NCI-H1930 (cell line): ENCODE measurements at regions not wholly inside any gene's neighbourhood (a gene's known extent, or its start where the extent isn't known, plus 50 kb on each side); places are given as distances from the start of the nearest gene placed in this dataset.

Experiments
- DNase-seq, 2 experiments: peaks; one replicate each; lab custom pipeline; 2025; lab: John Stamatoyannopoulos, UW

- no peak for DNase-seq
These were observed 72.6 kb upstream of the CAPRIN2 start for GRCh38 chr12:30827101-30828066.

DNA sequence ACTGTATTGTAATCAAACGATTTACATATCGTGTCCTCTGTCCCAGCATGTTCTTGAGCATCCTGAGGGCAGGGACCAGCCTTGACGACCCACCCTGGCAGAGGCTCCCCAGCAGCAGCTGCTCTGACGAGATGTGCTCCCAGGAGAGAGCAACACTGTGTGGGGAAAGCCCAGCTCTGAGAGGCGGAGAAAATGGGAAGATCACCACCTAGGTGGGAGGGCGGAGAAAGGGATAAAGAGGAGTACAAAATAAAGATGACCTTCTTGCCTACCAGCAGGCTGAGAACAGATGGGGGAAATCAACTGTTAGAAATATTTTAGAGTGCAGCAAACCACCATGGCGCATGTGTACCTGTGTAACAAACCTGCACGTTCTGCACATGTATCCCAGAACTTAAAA lies 71.5 kb upstream of the CAPRIN2 start:
- DNase-seq = no peak

DNA sequence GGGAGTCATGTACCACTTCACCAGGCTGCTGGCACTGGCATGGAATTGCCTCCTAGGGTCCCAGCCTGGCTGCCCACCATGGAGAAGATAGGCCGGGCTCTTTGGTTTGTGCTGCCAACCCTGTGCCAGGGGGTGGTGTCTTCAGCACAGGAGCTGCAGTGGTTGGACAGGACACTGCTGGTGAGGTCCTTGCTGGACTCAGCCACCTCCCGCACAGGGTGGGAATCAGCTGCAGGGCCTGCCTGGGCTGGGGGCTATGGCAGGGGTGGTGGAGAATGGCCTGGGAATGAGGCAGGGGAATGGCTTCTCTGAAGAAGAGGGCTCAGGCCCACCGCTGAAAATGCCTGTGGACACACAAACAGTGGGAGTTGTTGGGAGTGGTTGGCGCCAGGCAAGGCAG lies 70.6 kb upstream of the CAPRIN2 start:
- no peak for DNase-seq

DNA sequence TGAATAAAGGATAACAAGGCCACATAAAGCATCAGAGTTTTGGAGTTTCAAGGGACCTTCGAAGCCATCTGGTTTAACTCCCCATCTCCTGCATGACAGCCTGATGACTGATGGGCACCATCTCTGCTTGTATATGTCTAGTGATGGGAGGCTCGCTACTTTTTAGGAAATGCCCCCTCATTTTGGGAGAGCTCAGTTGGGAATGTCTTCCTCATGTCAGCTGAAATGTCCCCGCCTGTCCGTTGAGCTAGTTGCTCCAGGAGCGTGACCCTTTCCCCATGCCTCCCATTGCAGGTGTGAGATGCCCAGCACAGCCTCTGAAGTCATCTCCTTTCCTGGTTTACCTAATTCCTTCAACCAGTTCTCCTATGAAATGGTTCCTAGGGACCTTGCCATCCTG lies 69.6 kb upstream of the CAPRIN2 start:
- no peak for DNase-seq

- no peak for DNase-seq
These were observed 69.0 kb upstream of the CAPRIN2 start for GRCh38 chr12:30823764-30824163.

GRCh38 chr12:30823156-30823699 lies 68.5 kb upstream of the CAPRIN2 start:
- no peak for DNase-seq

GRCh38 chr12:30822385-30823155 lies 67.8 kb upstream of the CAPRIN2 start:
- no peak for DNase-seq

DNA sequence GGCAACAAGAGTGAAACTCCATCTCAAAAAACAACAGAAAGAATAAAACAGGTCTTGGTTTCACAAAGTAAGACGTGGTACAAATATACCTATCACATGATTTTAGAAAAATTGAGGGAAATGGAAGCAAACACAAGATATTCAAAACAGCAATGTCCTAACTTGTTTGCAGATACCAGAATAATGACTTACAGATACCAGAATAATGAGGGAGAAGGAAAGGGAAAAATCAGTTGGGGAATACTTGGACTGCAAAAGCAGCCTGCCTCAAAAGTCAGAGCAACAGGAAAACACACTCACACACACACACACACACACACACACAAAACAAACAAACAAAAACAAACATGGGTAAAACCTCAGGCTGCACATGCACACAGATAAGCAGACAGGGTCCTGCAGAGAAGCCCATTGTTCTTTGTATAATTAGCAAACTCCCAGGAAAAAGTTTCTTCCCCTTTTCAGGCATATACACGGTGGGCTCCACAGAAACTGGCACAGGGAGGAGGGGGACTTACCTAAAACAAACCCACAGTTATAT lies 65.7 kb upstream of the CAPRIN2 start:
- DNase-seq = no peak

GRCh38 chr12:30818562-30818961 lies 63.8 kb upstream of the CAPRIN2 start:
- DNase-seq = no peak

- no peak for DNase-seq
These were observed 62.2 kb upstream of the CAPRIN2 start for GRCh38 chr12:30816742-30817465.

- DNase-seq = no peak
These were observed 59.5 kb upstream of the CAPRIN2 start for GRCh38 chr12:30814295-30814655.

- no peak for DNase-seq
These were observed 59.0 kb upstream of the CAPRIN2 start for GRCh38 chr12:30813525-30814294.

- no peak for DNase-seq
These were observed 57.2 kb upstream of the CAPRIN2 start for GRCh38 chr12:30811966-30812365.

GRCh38 chr12:30810918-30811317 lies 56.2 kb upstream of the CAPRIN2 start:
- DNase-seq = no peak

- DNase-seq = no peak
These were observed 52.9 kb upstream of the CAPRIN2 start for GRCh38 chr12:30807695-30808034.

- peak; percentile 29 to 64 for DNase-seq
These were observed 52.4 kb upstream of the CAPRIN2 start for GRCh38 chr12:30806989-30807694.

DNA sequence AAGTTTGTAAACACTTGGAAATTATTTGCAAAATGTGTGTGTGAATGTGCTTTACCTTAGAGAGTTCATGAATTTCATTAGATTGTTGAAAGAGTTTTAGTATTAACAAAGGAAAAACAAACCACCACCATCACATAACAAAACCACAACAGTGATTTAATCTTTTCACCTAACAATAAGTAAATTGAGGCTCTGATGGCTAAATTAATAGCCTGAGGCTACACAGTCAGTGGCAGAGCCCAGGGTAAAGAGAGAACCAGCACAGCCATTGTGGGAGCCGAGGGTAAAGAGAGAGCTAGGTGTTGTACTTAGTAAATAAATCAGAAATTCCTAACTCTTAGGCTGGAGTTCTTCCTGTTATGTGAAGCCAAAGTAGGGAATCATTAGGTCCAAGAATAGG lies 51.2 kb upstream of the CAPRIN2 start:
- no peak for DNase-seq
